H9 (cell line): ENCODE measurements at regions not wholly inside any gene's neighbourhood (a gene's known extent, or its start where the extent isn't known, plus 50 kb on each side); places are given as distances from the start of the nearest gene placed in this dataset.

Experiments
- DNase-seq: peaks from one replicate; pipeline ENCODE4 v3.0.0-alpha.2; 2017
- H2AFZ ChIP-seq: one replicate; pipeline ENCODE4 v1.6.1; 2013; ENCODE audit warnings: mild to moderate bottlenecking, low read length, control low read depth, moderate library complexity
- H2AK5ac ChIP-seq: 2 replicates; pipeline ENCODE4 v1.6.1; 2013; ENCODE audit warnings: low read length, control low read depth, mixed read lengths; ENCODE audit not compliant: insufficient read length
- H2BK120ac ChIP-seq: one replicate; pipeline ENCODE4 v1.6.1; 2013; ENCODE audit warnings: low read depth, mild to moderate bottlenecking, low read length, control low read depth, inconsistent platforms; ENCODE audit not compliant: poor library complexity, severe bottlenecking
- H2BK12ac ChIP-seq: 2 replicates; pipeline ENCODE4 v1.6.1; 2013; ENCODE audit warnings: low read length, control low read depth, mixed read lengths, low read depth; ENCODE audit not compliant: insufficient read length
- H2BK15ac ChIP-seq: 2 replicates; pipeline ENCODE4 v1.6.1; 2013; ENCODE audit warnings: low read depth, low read length, control low read depth
- H2BK20ac ChIP-seq: one replicate; pipeline ENCODE4 v1.6.1; 2013; ENCODE audit warnings: low read depth, mild to moderate bottlenecking, low read length, control low read depth, inconsistent platforms; ENCODE audit not compliant: poor library complexity, severe bottlenecking
- H2BK5ac ChIP-seq: 2 replicates; pipeline ENCODE4 v1.6.1; 2013; ENCODE audit warnings: low read length, control low read depth, mixed read lengths; ENCODE audit not compliant: insufficient read length
- H3K14ac ChIP-seq: 2 replicates; pipeline ENCODE4 v1.6.1; 2013; ENCODE audit warnings: low read length, control low read depth; ENCODE audit not compliant: insufficient read depth
- H3K18ac ChIP-seq: 2 replicates; pipeline ENCODE4 v1.6.1; 2013; ENCODE audit warnings: low read depth, mild to moderate bottlenecking, mixed read lengths, low read length, control low read depth; ENCODE audit not compliant: insufficient read length
- H3K23ac ChIP-seq: 2 replicates; pipeline ENCODE4 v1.6.1; 2013; ENCODE audit warnings: low read length, control low read depth, mixed read lengths, low read depth; ENCODE audit not compliant: insufficient read length
- H3K23me2 ChIP-seq: 2 replicates; pipeline ENCODE4 v1.6.1; 2013; ENCODE audit warnings: low read depth, mild to moderate bottlenecking, mixed read lengths, low read length, control low read depth; ENCODE audit not compliant: insufficient read length, poor library complexity, severe bottlenecking
- H3K27ac ChIP-seq: 2 replicates; pipeline ENCODE4 v1.5.1; 2013; ENCODE audit warnings: low read length, control low read depth, mixed read lengths, low read depth; ENCODE audit not compliant: insufficient read length
- H3K27me3 ChIP-seq: 2 replicates; pipeline ENCODE4 v1.6.1; 2013; ENCODE audit warnings: low read length, control low read depth, inconsistent platforms; ENCODE audit not compliant: insufficient read depth
- H3K4ac ChIP-seq: 2 replicates; pipeline ENCODE4 v1.6.1; 2013; ENCODE audit warnings: low read depth, mild to moderate bottlenecking, control low read depth, inconsistent platforms, low read length, moderate library complexity
- H3K4me1 ChIP-seq: 2 replicates; pipeline ENCODE4 v1.6.1; 2013; ENCODE audit warnings: low read length, control low read depth, inconsistent platforms; ENCODE audit not compliant: insufficient read depth
- H3K4me2 ChIP-seq: 2 replicates; pipeline ENCODE4 v1.6.1; 2013; ENCODE audit warnings: low read length, control low read depth, mixed read lengths; ENCODE audit not compliant: insufficient read length, insufficient read depth
- H3K56ac ChIP-seq: 2 replicates; pipeline ENCODE4 v1.6.1; 2013; ENCODE audit warnings: low read depth, mild to moderate bottlenecking, mixed read lengths, low read length, control low read depth; ENCODE audit not compliant: insufficient read length
- H3K79me1 ChIP-seq: 2 replicates; pipeline ENCODE4 v1.6.1; 2013; ENCODE audit warnings: low read depth, mild to moderate bottlenecking, moderate library complexity, low read length, control low read depth, inconsistent platforms; ENCODE audit not compliant: insufficient read depth, poor library complexity, severe bottlenecking
- H3K79me2 ChIP-seq: 2 replicates; pipeline ENCODE4 v1.6.1; 2013; ENCODE audit warnings: low read length, control low read depth, inconsistent platforms; ENCODE audit not compliant: insufficient read depth
- H3K9ac ChIP-seq: 2 replicates; pipeline ENCODE4 v1.6.1; 2013; ENCODE audit warnings: low read length, control low read depth, mixed read lengths; ENCODE audit not compliant: insufficient read length; ENCODE audit errors: extremely low read depth
- H3K9me3 ChIP-seq: one replicate; pipeline ENCODE4 v1.6.1; 2013; ENCODE audit warnings: low read depth, low read length, inconsistent platforms; ENCODE audit not compliant: control insufficient read depth
- H3T11ph ChIP-seq: one replicate; pipeline ENCODE4 v1.6.1; 2013; ENCODE audit warnings: mild to moderate bottlenecking, low read length, control low read depth, inconsistent platforms
- H4K20me1 ChIP-seq: one replicate; pipeline ENCODE4 v1.6.1; 2013; ENCODE audit not compliant: control insufficient read depth, insufficient read length, insufficient read depth
- H4K5ac ChIP-seq: 2 replicates; pipeline ENCODE4 v1.6.1; 2013; ENCODE audit warnings: low read depth, mild to moderate bottlenecking, mixed read lengths, low read length, control low read depth; ENCODE audit not compliant: insufficient read length
- H4K8ac ChIP-seq: replicated peaks from 2 replicates; pipeline ENCODE4 v1.6.1; 2013; ENCODE audit warnings: low read length, control low read depth, mixed read lengths, low read depth; ENCODE audit not compliant: insufficient read length
- H4K91ac ChIP-seq: 2 replicates; pipeline ENCODE4 v1.6.1; 2013; ENCODE audit warnings: low read depth, mild to moderate bottlenecking, moderate library complexity, mixed read lengths, low read length, control low read depth; ENCODE audit not compliant: insufficient read length
- H3K27ac Mint-ChIP-seq, 3 experiments: 2 replicates in 2 of 3; 3 replicates in 1 of 3; pipeline ENCODE4 v1.8.0; 2020 to 2021; ENCODE audit warnings: mixed read lengths in 3 of 3, mild to moderate bottlenecking in 1 of 3, moderate library complexity in 1 of 3
- H3K27me3 Mint-ChIP-seq: 2 replicates; pipeline ENCODE4 v1.8.0; 2021; ENCODE audit warnings: low read depth, mild to moderate bottlenecking, moderate library complexity, mixed read lengths
- H3K36me3 Mint-ChIP-seq, 3 experiments: 2 replicates in 2 of 3; 3 replicates in 1 of 3; pipeline ENCODE4 v1.8.0; 2020 to 2021; ENCODE audit warnings: low read depth in 3 of 3, mixed read lengths in 3 of 3; ENCODE audit not compliant: insufficient read depth in 1 of 3
- H3K4me1 Mint-ChIP-seq, 2 experiments: 2 replicates each; pipeline ENCODE4 v1.8.0; 2020; ENCODE audit warnings: mixed read lengths in 2 of 2
- H3K4me3 Mint-ChIP-seq, 2 experiments: 2 replicates in 1 of 2; 3 replicates in 1 of 2; pipeline ENCODE4 v1.8.0; 2020 to 2021; ENCODE audit warnings: mild to moderate bottlenecking in 2 of 2, mixed read lengths in 2 of 2, moderate library complexity in 1 of 2
- H3K9me3 Mint-ChIP-seq, 2 experiments: 2 replicates in 1 of 2; 3 replicates in 1 of 2; pipeline ENCODE4 v1.8.0; 2020; ENCODE audit warnings: mild to moderate bottlenecking in 2 of 2, mixed read lengths in 2 of 2, moderate library complexity in 1 of 2
- WGBS: extraction: QIAGEN DNeasy Blood & Tissue Kit; methylation state at CpG from one replicate; pipeline ENCODE4 v1.1.7; 2013; ENCODE audit warnings: missing lambda C conversion rate, low lambda C conversion rate, mixed read lengths; ENCODE audit not compliant: insufficient read length; ENCODE audit errors: extremely low coverage; 5-methylcytosine and 5-hydroxymethylcytosine counted together
- TF ChIP-seq, protein P1 (sequence below): fragments of 200-600 bp; sonication (generic); conservative IDR thresholded peaks from 3 replicates; pipeline ENCODE4 v1.8.0; 2021; ENCODE audit warnings: antibody characterized with exemption, mild to moderate bottlenecking

DNA sequence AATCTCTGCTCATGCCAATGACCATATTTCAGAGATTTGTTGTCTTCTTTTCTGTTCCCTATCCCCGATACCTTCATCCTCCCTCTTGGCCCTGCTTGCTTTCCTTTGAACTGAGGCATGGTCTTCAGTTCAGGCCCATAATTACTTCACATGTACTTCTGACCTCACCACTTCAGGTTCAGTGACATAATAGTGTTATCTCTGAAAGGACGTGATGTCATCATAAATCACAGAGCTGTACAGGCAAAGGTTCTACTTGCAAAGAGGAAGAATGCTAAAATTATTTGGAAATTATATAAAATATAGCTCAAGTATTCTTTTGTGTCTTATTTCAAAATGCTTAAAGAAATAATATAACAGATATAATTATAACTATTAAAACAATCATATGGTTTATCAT, 230.3 kb upstream of the ESRRG start:
- H3K27me3 Mint-ChIP-seq, result no peaks in the 10 kb centered on the region

More for the DNA sequence above, 230.3 kb upstream of the ESRRG start:
- H2AK5ac ChIP-seq, result no peak overlapping the region
- H4K91ac ChIP-seq, result no peak overlapping the region
- no peak overlapping the region for H2BK120ac ChIP-seq
- H3K27me3 ChIP-seq, result no peaks in the 10 kb centered on the region
- no peak overlapping the region for H3K56ac ChIP-seq
- H3K23ac ChIP-seq, result no peak overlapping the region
- no peak overlapping the region for H2AFZ ChIP-seq
- no peaks in the 10 kb centered on the region for H3K79me1 ChIP-seq
- no peak overlapping the region for H3K4me2 ChIP-seq
- H2BK5ac ChIP-seq, result no peak overlapping the region
- no peak overlapping the region for H4K5ac ChIP-seq
- WGBS, result no CpG with 5 or more reads among the region's 2 CpGs
- H2BK20ac ChIP-seq, result no peak overlapping the region
- H4K8ac ChIP-seq, result no peak overlapping the region
- no peak overlapping the region for H3K27ac Mint-ChIP-seq
- no peak overlapping the region for H3K4me3 Mint-ChIP-seq
- TF ChIP-seq, protein P1, sequence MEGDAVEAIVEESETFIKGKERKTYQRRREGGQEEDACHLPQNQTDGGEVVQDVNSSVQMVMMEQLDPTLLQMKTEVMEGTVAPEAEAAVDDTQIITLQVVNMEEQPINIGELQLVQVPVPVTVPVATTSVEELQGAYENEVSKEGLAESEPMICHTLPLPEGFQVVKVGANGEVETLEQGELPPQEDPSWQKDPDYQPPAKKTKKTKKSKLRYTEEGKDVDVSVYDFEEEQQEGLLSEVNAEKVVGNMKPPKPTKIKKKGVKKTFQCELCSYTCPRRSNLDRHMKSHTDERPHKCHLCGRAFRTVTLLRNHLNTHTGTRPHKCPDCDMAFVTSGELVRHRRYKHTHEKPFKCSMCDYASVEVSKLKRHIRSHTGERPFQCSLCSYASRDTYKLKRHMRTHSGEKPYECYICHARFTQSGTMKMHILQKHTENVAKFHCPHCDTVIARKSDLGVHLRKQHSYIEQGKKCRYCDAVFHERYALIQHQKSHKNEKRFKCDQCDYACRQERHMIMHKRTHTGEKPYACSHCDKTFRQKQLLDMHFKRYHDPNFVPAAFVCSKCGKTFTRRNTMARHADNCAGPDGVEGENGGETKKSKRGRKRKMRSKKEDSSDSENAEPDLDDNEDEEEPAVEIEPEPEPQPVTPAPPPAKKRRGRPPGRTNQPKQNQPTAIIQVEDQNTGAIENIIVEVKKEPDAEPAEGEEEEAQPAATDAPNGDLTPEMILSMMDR, result no peak
- H3K14ac ChIP-seq, result no peak overlapping the region
- no peak overlapping the region for H2BK15ac ChIP-seq
- H3K4me1 Mint-ChIP-seq, result peaks cover 20 to 23% of the 10 kb centered on the region in 2 experiments
- H3K9me3 ChIP-seq, result no peaks in the 10 kb centered on the region
- H3K4me1 ChIP-seq, result peaks cover 5% of the 10 kb centered on the region
- no peaks in the 10 kb centered on the region for H3K23me2 ChIP-seq
- no peaks in the 10 kb centered on the region for H4K20me1 ChIP-seq
- H3K9ac ChIP-seq, result no peak overlapping the region
- no peak overlapping the region for H3T11ph ChIP-seq
- H3K27ac ChIP-seq, result no peak overlapping the region
- H3K79me2 ChIP-seq, result no peaks in the 10 kb centered on the region
- H3K9me3 Mint-ChIP-seq, result peaks cover 4 to 8% of the 10 kb centered on the region in 2 experiments; a peak in 3 of 5 replicates
- H3K36me3 Mint-ChIP-seq, result peaks cover 0 to 7% (median 0%) of the 10 kb centered on the region in 3 experiments; a peak in 3 of 7 replicates
- DNase-seq, result no peak
- H3K18ac ChIP-seq, result no peak overlapping the region
- no peak overlapping the region for H2BK12ac ChIP-seq
- no peak overlapping the region for H3K4ac ChIP-seq
